K562 (cell line): ENCODE measurements at regions not wholly inside any gene's neighbourhood (a gene's known extent, or its start where the extent isn't known, plus 50 kb on each side); places are given as distances from the start of the nearest gene placed in this dataset.

ENCODE experiments used
- ATAC-seq: fragments of 200-7000 bp; cut with Tn5 transposase; 3 replicates; pipeline ENCODE4 v1.9.1; 2020; ENCODE audit warnings: moderate library complexity
- BruUV-seq: library from RNA; stranded (reverse); fragments of 400-500 nt; replicated peaks from 2 replicates; lab custom pipeline; 2021; lab: Mats Ljungman, UMichigan
- CTCF ChIA-PET: fragments of 300-600 bp; formaldehyde crosslinking; extraction: SDS; loops from one replicate; lab custom pipeline; 2021; ENCODE audit warnings: low intra/inter-chr PET ratio; lab: Yijun Ruan, JAX
- POLR2A ChIA-PET: fragments of 300-600, 350-650 bp; sonication (Branson Sonifier 250); formaldehyde crosslinking; extraction: SDS; loops from one replicate; lab custom pipeline; 2021; ENCODE audit warnings: antibody characterized with exemption, inconsistent platforms; lab: Yijun Ruan, JAX
- DNase-seq, 4 experiments: peaks; one replicate each; pipeline versions ENCODE4 v3.0.0 to v3.0.0-alpha.2; 2011 to 2018; ENCODE audit warnings: low spot score in 3 of 4, mixed read lengths in 3 of 4; ENCODE audit errors: extremely low read depth in 1 of 4
- FAIRE-seq: peaks from 2 replicates; lab custom pipeline; 2011; peaks lifted over from hg19 to GRCh38; lab: Jason Lieb, UNC
- H2AFZ ChIP-seq: 2 replicates; pipeline ENCODE4 v1.6.0; 2011; ENCODE audit warnings: low read depth, low read length, control low read depth, inconsistent platforms
- H3K27ac ChIP-seq: fragments of 200-600 bp; 3 replicates; pipeline ENCODE4 v1.8.0; 2011; ENCODE audit warnings: low read depth, mild to moderate bottlenecking, control low read depth, inconsistent platforms, low read length, moderate library complexity, mixed read lengths; ENCODE audit errors: extremely low read depth
- H3K27me3 ChIP-seq, 2 experiments: fragments of 300-600 bp in 1 of 2; 2 replicates in 1 of 2; 3 replicates in 1 of 2; pipeline versions ENCODE4 v1.6.0 to v1.8.0; 2011; ENCODE audit warnings: inconsistent platforms in 2 of 2, low read length in 2 of 2, mild to moderate bottlenecking in 1 of 2, mixed read lengths in 1 of 2, moderate library complexity in 1 of 2; ENCODE audit not compliant: control insufficient read depth in 2 of 2, insufficient read depth in 2 of 2
- H3K36me3 ChIP-seq: fragments of 300-600 bp; 3 replicates; pipeline ENCODE4 v1.8.0; 2011; ENCODE audit warnings: mild to moderate bottlenecking, low read length, inconsistent platforms; ENCODE audit not compliant: control insufficient read depth, insufficient read depth
- H3K4me1 ChIP-seq, 2 experiments: fragments of 200-600 bp in 1 of 2; replicated peaks in 1 of 2; 2 replicates in 1 of 2; 3 replicates in 1 of 2; pipeline versions ENCODE4 v1.5.1 to v1.8.0; 2011; ENCODE audit warnings: inconsistent platforms in 2 of 2, low read length in 2 of 2, mild to moderate bottlenecking in 1 of 2, mixed read lengths in 1 of 2, moderate library complexity in 1 of 2; ENCODE audit not compliant: control insufficient read depth in 2 of 2, insufficient read depth in 2 of 2
- H3K4me2 ChIP-seq: 2 replicates; pipeline ENCODE4 v1.6.1; 2011; ENCODE audit warnings: low read length, control low read depth, inconsistent platforms, mixed read lengths; ENCODE audit not compliant: insufficient read depth
- H3K4me3 ChIP-seq: fragments of 200-600 bp; sonication (generic), shearing (Covaris generic); 2 replicates; pipeline ENCODE4 v1.5.1; 2016; ENCODE audit warnings: control low read depth, inconsistent platforms
- H3K79me2 ChIP-seq: fragments of 200-600 bp; 3 replicates; pipeline ENCODE4 v1.8.0; 2011; ENCODE audit warnings: low read length, inconsistent platforms; ENCODE audit not compliant: control insufficient read depth, insufficient read depth
- H3K9ac ChIP-seq, 2 experiments: 2 replicates each; pipeline versions ENCODE4 v1.6.0 to v1.6.1; 2011; ENCODE audit warnings: low read depth in 2 of 2, low read length in 2 of 2, control low read depth in 1 of 2, inconsistent platforms in 1 of 2, mild to moderate bottlenecking in 1 of 2, mixed read lengths in 1 of 2; ENCODE audit not compliant: insufficient read depth in 1 of 2
- H3K9me1 ChIP-seq: one replicate; pipeline ENCODE4 v1.6.0; 2011; ENCODE audit warnings: inconsistent platforms, mild to moderate bottlenecking, low read length, moderate library complexity; ENCODE audit not compliant: control insufficient read depth, insufficient read depth
- H3K9me3 ChIP-seq: replicated peaks from 2 replicates; pipeline ENCODE4 v1.5.1; 2011; ENCODE audit warnings: low read depth, low read length, inconsistent platforms; ENCODE audit not compliant: control insufficient read depth, insufficient read depth
- H4K20me1 ChIP-seq: replicated peaks from 2 replicates; pipeline ENCODE4 v1.6.1; 2011; ENCODE audit warnings: low read length, inconsistent platforms, mixed read lengths; ENCODE audit not compliant: control insufficient read depth, insufficient read depth
- HOXB6 ChIP-seq: fragments of 250-450 bp; sonication (Bioruptor Pico); IDR thresholded peaks from 2 replicates; pipeline ENCODE4 v1.5.1; 2022; ENCODE audit warnings: mild to moderate bottlenecking, borderline replicate concordance
- NBN ChIP-seq: fragments of 450-650 bp; IDR thresholded peaks from 2 replicates; pipeline ENCODE4 v1.6.1; 2016; ENCODE audit warnings: low read depth, mild to moderate bottlenecking
- SMAD4 ChIP-seq: fragments of 250-450 bp; sonication (Bioruptor Pico); conservative IDR thresholded peaks from 2 replicates; pipeline ENCODE4 v1.8.0; 2021; ENCODE audit warnings: inconsistent platforms, mild to moderate bottlenecking, moderate library complexity
- TCF7L2 ChIP-seq: fragments of 150-350 bp; IDR thresholded peaks from 2 replicates; pipeline ENCODE4 v1.6.1; 2016; ENCODE audit warnings: low read depth, mild to moderate bottlenecking, low read length, moderate library complexity
- ZC3H8 ChIP-seq: fragments of 450-650 bp; IDR thresholded peaks from 2 replicates; pipeline ENCODE4 v1.6.1; 2017
- ZNF12 ChIP-seq: sonication (generic); formaldehyde crosslinking; IDR thresholded peaks from 2 replicates; pipeline ENCODE4 v1.4.0; 2020; ENCODE audit warnings: mild to moderate bottlenecking, missing genetic modification reagents
- ZNF280B ChIP-seq: fragments of 250-450 bp; sonication (Bioruptor Pico); IDR thresholded peaks from 2 replicates; pipeline ENCODE4 v1.5.1; 2021; ENCODE audit warnings: mild to moderate bottlenecking
- ZNF583 ChIP-seq: fragments of 250-450 bp; sonication (Bioruptor Pico); IDR thresholded peaks from 2 replicates; pipeline ENCODE4 v1.4.0; 2020
- WGBS: fragments of 100-300 bp; shearing (Covaris generic); methylation state at CpG from one replicate; pipeline ENCODE4 v1.1.6; 2016; ENCODE audit warnings: low coverage, mixed read lengths; ENCODE audit not compliant: insufficient coverage; ENCODE audit errors: missing lambda C conversion rate; 5-methylcytosine and 5-hydroxymethylcytosine counted together
- in situ Hi-C: fragments of 300-500 bp; cut with MboI; formaldehyde crosslinking; loops from 4 replicates; pipeline ENCODE4 v1.15.0; 2018; ENCODE audit warnings: inconsistent platforms, mixed read lengths
- intact Hi-C: fragments of 100-400 bp; cut with micrococcal nuclease; formaldehyde crosslinking; loops from 2 replicates; pipeline ENCODE4 v1.14.2; 2022
- TF ChIP-seq, protein P1 (sequence below): fragments of 450-650 bp; IDR thresholded peaks from 2 replicates; pipeline ENCODE4 v1.6.1; 2016; ENCODE audit warnings: mild to moderate bottlenecking, moderate library complexity

- no peak overlapping the region for H3K9ac ChIP-seq
- DNase-seq (no peak), FAIRE-seq (no peak), ATAC-seq (no peak)
- no peaks in the 10 kb centered on the region for H3K9me1 ChIP-seq
- ChIA-PET POLR2A (interaction anchor here (0.6 kb wide), 2 partner anchors 15 to 326 kb away, joined by 3 read pairs; no protein-coding TSS in a partner anchor), CTCF (no interaction called here)
- no peaks in the 10 kb centered on the region for H4K20me1 ChIP-seq
- H3K27ac ChIP-seq: no peak overlapping the region
- no peaks in the 10 kb centered on the region for H3K79me2 ChIP-seq
- no peaks in the 10 kb centered on the region for H3K4me1 ChIP-seq
- under 1% methylated on average over 13 of the region's 14 CpGs for WGBS
- no peak overlapping the region for H3K4me2 ChIP-seq
- no peak overlapping the region for H3K4me3 ChIP-seq
- H3K9me3 ChIP-seq: no peaks in the 10 kb centered on the region
- intact Hi-C loops: no loop called here
- H3K36me3 ChIP-seq: no peaks in the 10 kb centered on the region
- no peak overlapping the region for H2AFZ ChIP-seq
- no TSS peak for BruUV-seq
- in situ Hi-C loops: no loop called here
- H3K27me3 ChIP-seq: peaks cover 8 to 30% of the 10 kb centered on the region in 2 experiments
- TF ChIP-seq ZNF583 (CRISPR knock-in tag) (no peak), HOXB6 (CRISPR knock-in tag) (no peak), SMAD4 (no peak), ZNF280B (no peak), NBN (no peak), ZNF12 (no peak), ZC3H8 (no peak), TCF7L2 (no peak)
- TF ChIP-seq, protein P1, sequence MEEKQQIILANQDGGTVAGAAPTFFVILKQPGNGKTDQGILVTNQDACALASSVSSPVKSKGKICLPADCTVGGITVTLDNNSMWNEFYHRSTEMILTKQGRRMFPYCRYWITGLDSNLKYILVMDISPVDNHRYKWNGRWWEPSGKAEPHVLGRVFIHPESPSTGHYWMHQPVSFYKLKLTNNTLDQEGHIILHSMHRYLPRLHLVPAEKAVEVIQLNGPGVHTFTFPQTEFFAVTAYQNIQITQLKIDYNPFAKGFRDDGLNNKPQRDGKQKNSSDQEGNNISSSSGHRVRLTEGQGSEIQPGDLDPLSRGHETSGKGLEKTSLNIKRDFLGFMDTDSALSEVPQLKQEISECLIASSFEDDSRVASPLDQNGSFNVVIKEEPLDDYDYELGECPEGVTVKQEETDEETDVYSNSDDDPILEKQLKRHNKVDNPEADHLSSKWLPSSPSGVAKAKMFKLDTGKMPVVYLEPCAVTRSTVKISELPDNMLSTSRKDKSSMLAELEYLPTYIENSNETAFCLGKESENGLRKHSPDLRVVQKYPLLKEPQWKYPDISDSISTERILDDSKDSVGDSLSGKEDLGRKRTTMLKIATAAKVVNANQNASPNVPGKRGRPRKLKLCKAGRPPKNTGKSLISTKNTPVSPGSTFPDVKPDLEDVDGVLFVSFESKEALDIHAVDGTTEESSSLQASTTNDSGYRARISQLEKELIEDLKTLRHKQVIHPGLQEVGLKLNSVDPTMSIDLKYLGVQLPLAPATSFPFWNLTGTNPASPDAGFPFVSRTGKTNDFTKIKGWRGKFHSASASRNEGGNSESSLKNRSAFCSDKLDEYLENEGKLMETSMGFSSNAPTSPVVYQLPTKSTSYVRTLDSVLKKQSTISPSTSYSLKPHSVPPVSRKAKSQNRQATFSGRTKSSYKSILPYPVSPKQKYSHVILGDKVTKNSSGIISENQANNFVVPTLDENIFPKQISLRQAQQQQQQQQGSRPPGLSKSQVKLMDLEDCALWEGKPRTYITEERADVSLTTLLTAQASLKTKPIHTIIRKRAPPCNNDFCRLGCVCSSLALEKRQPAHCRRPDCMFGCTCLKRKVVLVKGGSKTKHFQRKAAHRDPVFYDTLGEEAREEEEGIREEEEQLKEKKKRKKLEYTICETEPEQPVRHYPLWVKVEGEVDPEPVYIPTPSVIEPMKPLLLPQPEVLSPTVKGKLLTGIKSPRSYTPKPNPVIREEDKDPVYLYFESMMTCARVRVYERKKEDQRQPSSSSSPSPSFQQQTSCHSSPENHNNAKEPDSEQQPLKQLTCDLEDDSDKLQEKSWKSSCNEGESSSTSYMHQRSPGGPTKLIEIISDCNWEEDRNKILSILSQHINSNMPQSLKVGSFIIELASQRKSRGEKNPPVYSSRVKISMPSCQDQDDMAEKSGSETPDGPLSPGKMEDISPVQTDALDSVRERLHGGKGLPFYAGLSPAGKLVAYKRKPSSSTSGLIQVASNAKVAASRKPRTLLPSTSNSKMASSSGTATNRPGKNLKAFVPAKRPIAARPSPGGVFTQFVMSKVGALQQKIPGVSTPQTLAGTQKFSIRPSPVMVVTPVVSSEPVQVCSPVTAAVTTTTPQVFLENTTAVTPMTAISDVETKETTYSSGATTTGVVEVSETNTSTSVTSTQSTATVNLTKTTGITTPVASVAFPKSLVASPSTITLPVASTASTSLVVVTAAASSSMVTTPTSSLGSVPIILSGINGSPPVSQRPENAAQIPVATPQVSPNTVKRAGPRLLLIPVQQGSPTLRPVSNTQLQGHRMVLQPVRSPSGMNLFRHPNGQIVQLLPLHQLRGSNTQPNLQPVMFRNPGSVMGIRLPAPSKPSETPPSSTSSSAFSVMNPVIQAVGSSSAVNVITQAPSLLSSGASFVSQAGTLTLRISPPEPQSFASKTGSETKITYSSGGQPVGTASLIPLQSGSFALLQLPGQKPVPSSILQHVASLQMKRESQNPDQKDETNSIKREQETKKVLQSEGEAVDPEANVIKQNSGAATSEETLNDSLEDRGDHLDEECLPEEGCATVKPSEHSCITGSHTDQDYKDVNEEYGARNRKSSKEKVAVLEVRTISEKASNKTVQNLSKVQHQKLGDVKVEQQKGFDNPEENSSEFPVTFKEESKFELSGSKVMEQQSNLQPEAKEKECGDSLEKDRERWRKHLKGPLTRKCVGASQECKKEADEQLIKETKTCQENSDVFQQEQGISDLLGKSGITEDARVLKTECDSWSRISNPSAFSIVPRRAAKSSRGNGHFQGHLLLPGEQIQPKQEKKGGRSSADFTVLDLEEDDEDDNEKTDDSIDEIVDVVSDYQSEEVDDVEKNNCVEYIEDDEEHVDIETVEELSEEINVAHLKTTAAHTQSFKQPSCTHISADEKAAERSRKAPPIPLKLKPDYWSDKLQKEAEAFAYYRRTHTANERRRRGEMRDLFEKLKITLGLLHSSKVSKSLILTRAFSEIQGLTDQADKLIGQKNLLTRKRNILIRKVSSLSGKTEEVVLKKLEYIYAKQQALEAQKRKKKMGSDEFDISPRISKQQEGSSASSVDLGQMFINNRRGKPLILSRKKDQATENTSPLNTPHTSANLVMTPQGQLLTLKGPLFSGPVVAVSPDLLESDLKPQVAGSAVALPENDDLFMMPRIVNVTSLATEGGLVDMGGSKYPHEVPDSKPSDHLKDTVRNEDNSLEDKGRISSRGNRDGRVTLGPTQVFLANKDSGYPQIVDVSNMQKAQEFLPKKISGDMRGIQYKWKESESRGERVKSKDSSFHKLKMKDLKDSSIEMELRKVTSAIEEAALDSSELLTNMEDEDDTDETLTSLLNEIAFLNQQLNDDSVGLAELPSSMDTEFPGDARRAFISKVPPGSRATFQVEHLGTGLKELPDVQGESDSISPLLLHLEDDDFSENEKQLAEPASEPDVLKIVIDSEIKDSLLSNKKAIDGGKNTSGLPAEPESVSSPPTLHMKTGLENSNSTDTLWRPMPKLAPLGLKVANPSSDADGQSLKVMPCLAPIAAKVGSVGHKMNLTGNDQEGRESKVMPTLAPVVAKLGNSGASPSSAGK: no peak
Measured at GRCh38 chr2:236365258-236366048, 101.2 kb upstream of the ASB18 start.
